Esophagus muscularis mucosa (tissue), 4 donors: ENCODE measurements at regions not wholly inside any gene's neighbourhood (a gene's known extent, or its start where the extent isn't known, plus 50 kb on each side); places are given as distances from the start of the nearest gene placed in this dataset.

ENCODE experiments used
- DNase-seq: peaks from one replicate; pipeline ENCODE4 v3.0.0-alpha.2; 2017; ENCODE audit errors: extremely low spot score
- H3K27ac ChIP-seq, 4 donors: fragments of 200-600 bp; sonication (generic); replicated peaks in 1 of 4; 1 replicate in 3 of 4; 2 replicates in 1 of 4; pipeline ENCODE4 v1.5.1; 2016 to 2019; ENCODE audit warnings: mild to moderate bottlenecking in 1 of 4
- H3K27me3 ChIP-seq, 4 donors: fragments of 200-600 bp; sonication (generic); one replicate each; pipeline versions ENCODE4 v1.5.1 to v1.6.0; 2016 to 2019
- H3K36me3 ChIP-seq, 4 donors: fragments of 200-600 bp; sonication (generic); one replicate each; pipeline ENCODE4 v1.5.1; 2016 to 2019
- H3K4me1 ChIP-seq, 4 donors: fragments of 200-600 bp; sonication (generic); one replicate each; pipeline ENCODE4 v1.5.1; 2016 to 2019
- H3K4me3 ChIP-seq, 4 donors: fragments of 200-600 bp; sonication (generic); 1 replicate in 2 of 4; 2 replicates in 2 of 4; pipeline ENCODE4 v1.5.1; 2016 to 2019; ENCODE audit warnings: mild to moderate bottlenecking in 4 of 4, moderate library complexity in 1 of 4
- H3K9me3 ChIP-seq, 4 donors: fragments of 200-600 bp; sonication (generic); 1 replicate in 3 of 4; 2 replicates in 1 of 4; pipeline ENCODE4 v1.5.1; 2016 to 2019
- EP300 ChIP-seq: sonication (generic); formaldehyde crosslinking; IDR thresholded peaks from one replicate; pipeline ENCODE4 v1.6.1; 2017; ENCODE audit warnings: antibody characterized with exemption
- POLR2A ChIP-seq: fragments of 450-650 bp; IDR thresholded peaks from one replicate; pipeline ENCODE4 v1.6.1; 2017; ENCODE audit warnings: antibody characterized with exemption, moderate library complexity, mild to moderate bottlenecking, low read depth
- POLR2AphosphoS5 ChIP-seq, 2 donors: sonication (generic); formaldehyde crosslinking; IDR thresholded peaks; one replicate each; pipeline ENCODE4 v1.6.1; 2017; ENCODE audit warnings: antibody characterized with exemption in 2 of 2
- WGBS: methylation state at CpG from one replicate; pipeline ENCODE4 v1.1.5; 2018; 5-methylcytosine and 5-hydroxymethylcytosine counted together
- intact Hi-C: fragments of 100-400 bp; cut with DNase I; formaldehyde crosslinking; loops from one replicate; pipeline ENCODE4 v1.15.1; 2023
- TF ChIP-seq, protein P1 (sequence below), 3 experiments: fragments of 200-600 bp in 2 of 3; fragments of 450-650 bp in 1 of 3; sonication (generic) in 2 of 3; IDR thresholded peaks; one replicate each; pipeline ENCODE4 v1.5.1; 2017 to 2019; ENCODE audit warnings: antibody characterized with exemption in 3 of 3, mild to moderate bottlenecking in 2 of 3, moderate library complexity in 1 of 3

GRCh38 chr11:22974251-22974650 lies 114.0 kb upstream of the CCDC179 start:
- WGBS: 100% methylated on average over 3 of the region's 3 CpGs
- no peak for DNase-seq
- no peak overlapping the region for H3K4me3 ChIP-seq
- H3K9me3 ChIP-seq: peaks cover 0 to 7% (median 2%) of the 10 kb centered on the region in 4 donors
- no peaks in the 10 kb centered on the region for H3K4me1 ChIP-seq
- no peak overlapping the region for H3K27ac ChIP-seq
- H3K27me3 ChIP-seq: no peaks in the 10 kb centered on the region
- TF ChIP-seq EP300 (no peak), POLR2A (no peak), POLR2AphosphoS5 (IDR thresholded peaks at IDR 0.05) (no peak)
- TF ChIP-seq, protein P1, sequence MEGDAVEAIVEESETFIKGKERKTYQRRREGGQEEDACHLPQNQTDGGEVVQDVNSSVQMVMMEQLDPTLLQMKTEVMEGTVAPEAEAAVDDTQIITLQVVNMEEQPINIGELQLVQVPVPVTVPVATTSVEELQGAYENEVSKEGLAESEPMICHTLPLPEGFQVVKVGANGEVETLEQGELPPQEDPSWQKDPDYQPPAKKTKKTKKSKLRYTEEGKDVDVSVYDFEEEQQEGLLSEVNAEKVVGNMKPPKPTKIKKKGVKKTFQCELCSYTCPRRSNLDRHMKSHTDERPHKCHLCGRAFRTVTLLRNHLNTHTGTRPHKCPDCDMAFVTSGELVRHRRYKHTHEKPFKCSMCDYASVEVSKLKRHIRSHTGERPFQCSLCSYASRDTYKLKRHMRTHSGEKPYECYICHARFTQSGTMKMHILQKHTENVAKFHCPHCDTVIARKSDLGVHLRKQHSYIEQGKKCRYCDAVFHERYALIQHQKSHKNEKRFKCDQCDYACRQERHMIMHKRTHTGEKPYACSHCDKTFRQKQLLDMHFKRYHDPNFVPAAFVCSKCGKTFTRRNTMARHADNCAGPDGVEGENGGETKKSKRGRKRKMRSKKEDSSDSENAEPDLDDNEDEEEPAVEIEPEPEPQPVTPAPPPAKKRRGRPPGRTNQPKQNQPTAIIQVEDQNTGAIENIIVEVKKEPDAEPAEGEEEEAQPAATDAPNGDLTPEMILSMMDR (IDR thresholded peaks at IDR 0.05): no peak
- intact Hi-C loops: no loop called here
- H3K36me3 ChIP-seq: no peaks in the 10 kb centered on the region

- no peak for DNase-seq
- Histone ChIP-seq H3K27me3 (no peaks in the 10 kb centered on the region), H3K4me1 (no peaks in the 10 kb centered on the region), H3K4me3 (no peak overlapping the region), H3K27ac (no peak overlapping the region), H3K9me3 (no peaks in the 10 kb centered on the region), H3K36me3 (no peaks in the 10 kb centered on the region)
- WGBS: 77% methylated on average over 2 of the region's 3 CpGs
- TF ChIP-seq, protein P1 (IDR thresholded peaks at IDR 0.05): no peak
- TF ChIP-seq POLR2A (no peak), EP300 (no peak), POLR2AphosphoS5 (IDR thresholded peaks at IDR 0.05) (no peak)
- intact Hi-C loops: no loop called here
Measured at GRCh38 chr11:22976146-22976545, 115.9 kb upstream of the CCDC179 start.

DNA sequence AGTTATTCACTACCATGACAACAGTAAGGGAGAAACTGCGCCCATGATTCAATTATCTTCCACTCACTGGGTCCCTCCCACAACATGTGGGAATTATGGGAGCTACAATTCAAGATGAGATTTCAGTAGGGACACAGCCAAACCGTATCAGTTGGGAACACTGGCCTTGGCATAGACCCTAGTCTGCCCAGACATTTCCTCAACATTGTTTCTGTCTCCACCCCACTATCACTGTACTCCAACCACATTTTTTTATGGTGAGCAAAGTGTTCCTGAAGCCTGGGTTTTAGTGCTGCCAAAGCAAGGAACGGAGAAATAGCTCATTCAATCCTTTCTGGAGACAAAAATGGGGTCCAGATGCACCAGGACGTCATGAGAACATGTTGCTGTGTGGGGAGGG lies 122.6 kb upstream of the CCDC179 start:
- no peaks in the 10 kb centered on the region for H3K4me1 ChIP-seq
- H3K4me3 ChIP-seq: no peak overlapping the region
- no peaks in the 10 kb centered on the region for H3K9me3 ChIP-seq
- H3K27ac ChIP-seq: no peak overlapping the region
- H3K36me3 ChIP-seq: no peaks in the 10 kb centered on the region
- TF ChIP-seq POLR2A (no peak), POLR2AphosphoS5 (IDR thresholded peaks at IDR 0.05) (no peak), EP300 (no peak)
- TF ChIP-seq, protein P1 (IDR thresholded peaks at IDR 0.05): no peak
- no peak for DNase-seq
- intact Hi-C loops: no loop called here
- no peaks in the 10 kb centered on the region for H3K27me3 ChIP-seq
- WGBS: 52% methylated on average over 4 of the region's 4 CpGs

DNA sequence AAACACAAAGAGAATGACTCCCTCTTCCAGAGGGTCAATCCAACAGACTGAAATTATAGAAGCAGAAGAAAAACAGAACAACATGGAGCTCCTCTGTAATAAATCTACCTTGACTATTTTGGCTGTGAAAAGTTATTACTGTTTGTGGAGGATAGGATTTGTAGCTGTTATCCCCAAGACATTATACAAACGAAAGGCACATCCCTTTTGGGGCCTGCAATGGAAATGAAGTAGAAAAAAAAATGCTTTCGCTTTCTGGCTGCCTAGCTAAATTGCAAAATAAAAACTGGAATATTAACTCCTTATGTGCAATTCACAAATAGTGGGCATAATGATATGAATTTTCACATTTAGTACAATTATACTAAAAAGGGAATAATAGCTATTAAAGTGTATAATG lies 123.8 kb upstream of the CCDC179 start:
- TF ChIP-seq POLR2AphosphoS5 (IDR thresholded peaks at IDR 0.05) (no peak), EP300 (no peak), POLR2A (no peak)
- TF ChIP-seq, protein P1 (IDR thresholded peaks at IDR 0.05): no peak
- Histone ChIP-seq H3K27ac (no peak overlapping the region), H3K36me3 (no peaks in the 10 kb centered on the region), H3K4me1 (no peaks in the 10 kb centered on the region), H3K9me3 (no peaks in the 10 kb centered on the region), H3K4me3 (no peak overlapping the region), H3K27me3 (no peaks in the 10 kb centered on the region)
- WGBS: 56% methylated on average over 2 of the region's 2 CpGs
- intact Hi-C loops: no loop called here
- no peak for DNase-seq

DNA sequence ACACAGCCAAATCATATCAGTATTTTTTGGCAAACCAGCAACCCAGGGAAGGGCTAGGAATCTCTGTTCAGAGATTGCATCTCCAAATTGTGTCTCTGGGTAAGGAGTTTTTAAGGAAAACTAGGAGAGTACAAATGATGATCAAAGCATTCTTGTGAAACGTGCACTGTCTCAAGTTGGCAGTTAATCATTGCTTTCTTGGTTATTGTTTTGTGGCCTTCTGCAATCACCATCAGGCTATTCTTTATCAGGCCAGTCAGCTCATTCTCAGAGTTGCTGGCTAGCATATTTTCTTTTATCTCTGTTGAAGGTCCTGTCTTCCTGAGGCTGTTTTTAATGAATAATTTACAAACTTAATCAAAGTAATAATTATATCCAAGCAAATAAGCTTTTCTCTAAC lies 129.1 kb upstream of the CCDC179 start:
- TF ChIP-seq EP300 (no peak), POLR2AphosphoS5 (IDR thresholded peaks at IDR 0.05) (no peak), POLR2A (no peak)
- TF ChIP-seq, protein P1 (IDR thresholded peaks at IDR 0.05): no peak
- Histone ChIP-seq H3K36me3 (no peaks in the 10 kb centered on the region), H3K4me3 (no peak overlapping the region), H3K4me1 (no peaks in the 10 kb centered on the region), H3K9me3 (peaks cover 0 to 15% (median 9%) of the 10 kb centered on the region in 4 donors), H3K27me3 (no peaks in the 10 kb centered on the region), H3K27ac (no peak overlapping the region)
- intact Hi-C loops: no loop called here
- no peak for DNase-seq
- 54% methylated on average over 1 of the region's 1 CpG for WGBS
